HG03442 (cell line): ENCODE measurements at regions not wholly inside any gene's neighbourhood (a gene's known extent, or its start where the extent isn't known, plus 50 kb on each side); places are given as distances from the start of the nearest gene placed in this dataset.

Source experiments
- ATAC-seq: cut with Tn5 transposase; IDR thresholded peaks from one replicate; pipeline ENCODE4 v1.9.1; 2021; ENCODE audit warnings: mild to moderate bottlenecking, moderate library complexity; ENCODE audit not compliant: unreplicated experiment

- ATAC-seq: no peak
Measured at GRCh38 chr12:46456356-46457334, 84.1 kb upstream of the SLC38A2 start.

- ATAC-seq: no peak
Measured at GRCh38 chr12:46455648-46456352, 83.2 kb upstream of the SLC38A2 start.

GRCh38 chr12:46454981-46455380 is 82.4 kb upstream of the SLC38A2 start:
- ATAC-seq: no peak

- no peak for ATAC-seq
Measured at GRCh38 chr12:46453428-46453827, 80.9 kb upstream of the SLC38A2 start.

GRCh38 chr12:46452776-46453175 is 80.2 kb upstream of the SLC38A2 start:
- no peak for ATAC-seq

GRCh38 chr12:46452061-46452615 is 79.6 kb upstream of the SLC38A2 start:
- ATAC-seq: no peak

- no peak for ATAC-seq
Measured at GRCh38 chr12:46451276-46452021, 78.9 kb upstream of the SLC38A2 start.

GRCh38 chr12:46450279-46450748 is 77.7 kb upstream of the SLC38A2 start:
- no peak for ATAC-seq

GRCh38 chr12:46449856-46450255 is 77.3 kb upstream of the SLC38A2 start:
- ATAC-seq: no peak

- no peak for ATAC-seq
Measured at GRCh38 chr12:46449316-46449715, 76.7 kb upstream of the SLC38A2 start.

- ATAC-seq: no peak
Measured at GRCh38 chr12:46446645-46447044, 74.1 kb upstream of the SLC38A2 start.

GRCh38 chr12:46445551-46446235 is 73.1 kb upstream of the SLC38A2 start:
- no peak for ATAC-seq

GRCh38 chr12:46445093-46445492 is 72.5 kb upstream of the SLC38A2 start:
- ATAC-seq: no peak

- no peak for ATAC-seq
Measured at GRCh38 chr12:46443594-46444263, 71.2 kb upstream of the SLC38A2 start.

- no peak for ATAC-seq
Measured at GRCh38 chr12:46442738-46443137, 70.2 kb upstream of the SLC38A2 start.

- ATAC-seq: no peak
Measured at GRCh38 chr12:46442239-46442638, 69.7 kb upstream of the SLC38A2 start.

- no peak for ATAC-seq
Measured at GRCh38 chr12:46439793-46440511, 67.4 kb upstream of the SLC38A2 start.

- no peak for ATAC-seq
Measured at GRCh38 chr12:46438719-46439319, 66.2 kb upstream of the SLC38A2 start.

GRCh38 chr12:46438256-46438655 is 65.7 kb upstream of the SLC38A2 start:
- ATAC-seq: no peak
